ENCODE measurements at regions not wholly inside any gene's neighbourhood (a gene's known extent, or its start where the extent isn't known, plus 50 kb on each side); places are given as distances from the start of the nearest gene placed in this dataset.

DNA sequence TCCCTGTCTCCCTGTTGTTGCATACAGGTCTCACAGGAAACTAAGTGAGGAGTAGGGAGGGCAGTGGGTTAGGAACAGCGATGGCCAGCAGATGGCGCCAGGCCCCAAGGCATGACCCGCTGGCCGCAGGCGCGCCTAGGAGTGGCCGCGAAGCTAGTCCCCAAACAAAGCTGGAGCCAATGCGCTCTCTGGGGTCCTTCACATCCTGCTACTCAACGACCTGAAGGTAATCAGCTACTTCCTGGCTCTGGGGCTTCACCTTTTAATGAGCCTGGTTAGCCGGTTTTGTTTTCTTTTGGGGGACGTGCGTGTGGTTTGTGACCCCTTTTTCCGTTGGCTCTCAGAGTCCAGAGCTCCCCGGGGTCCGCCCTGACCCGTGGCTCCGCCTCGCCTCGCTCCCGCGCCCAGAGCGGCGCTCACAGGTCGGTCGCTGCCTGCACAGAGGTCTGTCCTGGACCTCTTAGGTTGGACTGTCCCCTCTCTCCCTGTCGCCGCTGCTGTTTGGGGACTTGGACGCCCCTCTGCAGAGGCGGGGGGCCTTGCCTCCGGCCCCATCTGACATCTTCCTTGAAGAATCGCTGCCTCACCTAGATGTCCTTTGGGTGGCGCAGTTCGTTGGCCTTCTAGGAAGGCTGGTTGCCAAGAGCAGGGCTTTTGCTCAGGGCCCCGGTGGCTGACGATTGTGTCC, 62.2 kb upstream of the GTF3A start (continued):
- TF ChIP-seq, protein P1, sequence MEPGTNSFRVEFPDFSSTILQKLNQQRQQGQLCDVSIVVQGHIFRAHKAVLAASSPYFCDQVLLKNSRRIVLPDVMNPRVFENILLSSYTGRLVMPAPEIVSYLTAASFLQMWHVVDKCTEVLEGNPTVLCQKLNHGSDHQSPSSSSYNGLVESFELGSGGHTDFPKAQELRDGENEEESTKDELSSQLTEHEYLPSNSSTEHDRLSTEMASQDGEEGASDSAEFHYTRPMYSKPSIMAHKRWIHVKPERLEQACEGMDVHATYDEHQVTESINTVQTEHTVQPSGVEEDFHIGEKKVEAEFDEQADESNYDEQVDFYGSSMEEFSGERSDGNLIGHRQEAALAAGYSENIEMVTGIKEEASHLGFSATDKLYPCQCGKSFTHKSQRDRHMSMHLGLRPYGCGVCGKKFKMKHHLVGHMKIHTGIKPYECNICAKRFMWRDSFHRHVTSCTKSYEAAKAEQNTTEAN (CRISPR knock-in tag; conservative IDR thresholded peaks at IDR 0.05): no peak
- no peak for TF ChIP-seq ZNF329 (CRISPR knock-in tag; IDR thresholded peaks at IDR 0.05; ENCODE audit: low read depth)
- no peak for TF ChIP-seq HNRNPH1 (optimal IDR thresholded peaks at IDR 0.05; ENCODE audit: low read depth, low read length)
- peak; percentile 29; the same call in 1 of the 2 replicates for TF ChIP-seq ZNF746 (CRISPR knock-in tag; IDR thresholded peaks at IDR 0.05)
- TF ChIP-seq, protein P2, sequence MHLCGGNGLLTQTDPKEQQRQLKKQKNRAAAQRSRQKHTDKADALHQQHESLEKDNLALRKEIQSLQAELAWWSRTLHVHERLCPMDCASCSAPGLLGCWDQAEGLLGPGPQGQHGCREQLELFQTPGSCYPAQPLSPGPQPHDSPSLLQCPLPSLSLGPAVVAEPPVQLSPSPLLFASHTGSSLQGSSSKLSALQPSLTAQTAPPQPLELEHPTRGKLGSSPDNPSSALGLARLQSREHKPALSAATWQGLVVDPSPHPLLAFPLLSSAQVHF (CRISPR knock-in tag; IDR thresholded peaks at IDR 0.05): no peak
- no peak for TF ChIP-seq NFIB (CRISPR knock-in tag; IDR thresholded peaks at IDR 0.05; ENCODE audit: borderline replicate concordance)
- no peak for TF ChIP-seq ZKSCAN1 (IDR thresholded peaks at IDR 0.05; ENCODE audit: low read length)
- no peak for TF ChIP-seq ATF7 (IDR thresholded peaks at IDR 0.05)
- no peak for TF ChIP-seq ATF7 (CRISPR knock-in tag; IDR thresholded peaks at IDR 0.05)
- TF ChIP-seq PHB2 (IDR thresholded peaks at IDR 0.05; ENCODE audit: partially characterized antibody): no peak
- no peak for TF ChIP-seq SP2 (CRISPR knock-in tag; IDR thresholded peaks at IDR 0.05)
- TF ChIP-seq, protein P3, sequence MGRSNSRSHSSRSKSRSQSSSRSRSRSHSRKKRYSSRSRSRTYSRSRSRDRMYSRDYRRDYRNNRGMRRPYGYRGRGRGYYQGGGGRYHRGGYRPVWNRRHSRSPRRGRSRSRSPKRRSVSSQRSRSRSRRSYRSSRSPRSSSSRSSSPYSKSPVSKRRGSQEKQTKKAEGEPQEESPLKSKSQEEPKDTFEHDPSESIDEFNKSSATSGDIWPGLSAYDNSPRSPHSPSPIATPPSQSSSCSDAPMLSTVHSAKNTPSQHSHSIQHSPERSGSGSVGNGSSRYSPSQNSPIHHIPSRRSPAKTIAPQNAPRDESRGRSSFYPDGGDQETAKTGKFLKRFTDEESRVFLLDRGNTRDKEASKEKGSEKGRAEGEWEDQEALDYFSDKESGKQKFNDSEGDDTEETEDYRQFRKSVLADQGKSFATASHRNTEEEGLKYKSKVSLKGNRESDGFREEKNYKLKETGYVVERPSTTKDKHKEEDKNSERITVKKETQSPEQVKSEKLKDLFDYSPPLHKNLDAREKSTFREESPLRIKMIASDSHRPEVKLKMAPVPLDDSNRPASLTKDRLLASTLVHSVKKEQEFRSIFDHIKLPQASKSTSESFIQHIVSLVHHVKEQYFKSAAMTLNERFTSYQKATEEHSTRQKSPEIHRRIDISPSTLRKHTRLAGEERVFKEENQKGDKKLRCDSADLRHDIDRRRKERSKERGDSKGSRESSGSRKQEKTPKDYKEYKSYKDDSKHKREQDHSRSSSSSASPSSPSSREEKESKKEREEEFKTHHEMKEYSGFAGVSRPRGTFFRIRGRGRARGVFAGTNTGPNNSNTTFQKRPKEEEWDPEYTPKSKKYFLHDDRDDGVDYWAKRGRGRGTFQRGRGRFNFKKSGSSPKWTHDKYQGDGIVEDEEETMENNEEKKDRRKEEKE (IDR thresholded peaks at IDR 0.05): no peak
- no peak for TF ChIP-seq FIP1L1 (IDR thresholded peaks at IDR 0.05; ENCODE audit: borderline replicate concordance, insufficient read depth, low read depth, low read length)
- TF ChIP-seq SPEN (CRISPR knock-in tag; IDR thresholded peaks at IDR 0.05; ENCODE audit: low read depth): no peak
- no peak for TF ChIP-seq U2AF2 (IDR thresholded peaks at IDR 0.05; ENCODE audit: low read depth, low read length)
- no peak for TF ChIP-seq CHD2 (IDR thresholded peaks at IDR 0.05; ENCODE audit: low read depth, low read length)
- TF ChIP-seq ZMAT3 (CRISPR knock-in tag; conservative IDR thresholded peaks at IDR 0.05): no peak
- TF ChIP-seq, protein P4, sequence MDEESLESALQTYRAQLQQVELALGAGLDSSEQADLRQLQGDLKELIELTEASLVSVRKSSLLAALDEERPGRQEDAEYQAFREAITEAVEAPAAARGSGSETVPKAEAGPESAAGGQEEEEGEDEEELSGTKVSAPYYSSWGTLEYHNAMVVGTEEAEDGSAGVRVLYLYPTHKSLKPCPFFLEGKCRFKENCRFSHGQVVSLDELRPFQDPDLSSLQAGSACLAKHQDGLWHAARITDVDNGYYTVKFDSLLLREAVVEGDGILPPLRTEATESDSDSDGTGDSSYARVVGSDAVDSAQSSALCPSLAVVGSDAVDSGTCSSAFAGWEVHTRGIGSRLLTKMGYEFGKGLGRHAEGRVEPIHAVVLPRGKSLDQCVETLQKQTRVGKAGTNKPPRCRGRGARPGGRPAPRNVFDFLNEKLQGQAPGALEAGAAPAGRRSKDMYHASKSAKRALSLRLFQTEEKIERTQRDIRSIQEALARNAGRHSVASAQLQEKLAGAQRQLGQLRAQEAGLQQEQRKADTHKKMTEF (CRISPR knock-in tag; IDR thresholded peaks at IDR 0.05): 0 out of 2 replicates have a peak, but pooled peaks have one; percentile 45
- TF ChIP-seq DMAP1 (CRISPR knock-in tag; IDR thresholded peaks at IDR 0.05): peak; percentile 36; the same call in 1 of the 2 replicates
- TF ChIP-seq ZNF850 (CRISPR knock-in tag; conservative IDR thresholded peaks at IDR 0.05): no peak
- peak; percentile 97 for TF ChIP-seq STAG1 (CRISPR knock-in tag; IDR thresholded peaks at IDR 0.05)
- peak; percentile 38; the same call in 1 of the 2 replicates for TF ChIP-seq SP4 (CRISPR knock-in tag; IDR thresholded peaks at IDR 0.05)
- TF ChIP-seq CAMTA2 (CRISPR knock-in tag; IDR thresholded peaks at IDR 0.05; ENCODE audit: borderline replicate concordance): no peak
- TF ChIP-seq, protein P5, sequence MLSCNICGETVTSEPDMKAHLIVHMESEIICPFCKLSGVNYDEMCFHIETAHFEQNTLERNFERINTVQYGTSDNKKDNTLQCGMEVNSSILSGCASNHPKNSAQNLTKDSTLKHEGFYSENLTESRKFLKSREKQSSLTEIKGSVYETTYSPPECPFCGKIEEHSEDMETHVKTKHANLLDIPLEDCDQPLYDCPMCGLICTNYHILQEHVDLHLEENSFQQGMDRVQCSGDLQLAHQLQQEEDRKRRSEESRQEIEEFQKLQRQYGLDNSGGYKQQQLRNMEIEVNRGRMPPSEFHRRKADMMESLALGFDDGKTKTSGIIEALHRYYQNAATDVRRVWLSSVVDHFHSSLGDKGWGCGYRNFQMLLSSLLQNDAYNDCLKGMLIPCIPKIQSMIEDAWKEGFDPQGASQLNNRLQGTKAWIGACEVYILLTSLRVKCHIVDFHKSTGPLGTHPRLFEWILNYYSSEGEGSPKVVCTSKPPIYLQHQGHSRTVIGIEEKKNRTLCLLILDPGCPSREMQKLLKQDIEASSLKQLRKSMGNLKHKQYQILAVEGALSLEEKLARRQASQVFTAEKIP (CRISPR knock-in tag; IDR thresholded peaks at IDR 0.05; ENCODE audit: borderline replicate concordance): no peak
